Keratinocyte (primary cell): ENCODE measurements at regions not wholly inside any gene's neighbourhood (a gene's known extent, or its start where the extent isn't known, plus 50 kb on each side); places are given as distances from the start of the nearest gene placed in this dataset.

Experiments used
- CTCF ChIP-seq, 3 experiments: IDR thresholded peaks in 1 of 3; conservative IDR thresholded peaks in 1 of 3; optimal IDR thresholded peaks in 1 of 3; 2 replicates in 2 of 3; 3 replicates in 1 of 3; pipeline versions ENCODE3 to v1.5.1; 2011; ENCODE audit warnings: low read length in 3 of 3, mild to moderate bottlenecking in 3 of 3, moderate library complexity in 2 of 3, control low read depth in 1 of 3, inconsistent platforms in 1 of 3; ENCODE audit not compliant: insufficient read depth in 2 of 3; ENCODE audit errors: extremely low read depth in 1 of 3
- EZH2 ChIP-seq: IDR thresholded peaks from one replicate; pipeline ENCODE4 v1.6.1; 2012; ENCODE audit warnings: inconsistent platforms, mild to moderate bottlenecking, low read length, moderate library complexity

- TF ChIP-seq CTCF (optimal IDR thresholded peaks at IDR 0.05 in 1 of 3, IDR thresholded peaks at IDR 0.05 in 1 of 3, conservative IDR thresholded peaks at IDR 0.05 in 1 of 3; ENCODE audit: extremely low read depth in 1 of 3, insufficient read depth in 2 of 3, low read length in 3 of 3) = no peak
- no peak for TF ChIP-seq EZH2
These were observed 299.0 kb downstream of the FBXO15 start for GRCh38 chr18:73848656-73849055.
